Hepatocyte (in vitro differentiated cells): ENCODE measurements at regions not wholly inside any gene's neighbourhood (a gene's known extent, or its start where the extent isn't known, plus 50 kb on each side); places are given as distances from the start of the nearest gene placed in this dataset.
"Not testable (repeated sequence)": the region's sequence is repeated elsewhere in the genome, so short reads cannot be mapped to it uniquely, and the experiment has no call there.

Source experiments
- DNase-seq: peaks from one replicate; pipeline ENCODE4 v3.0.0-alpha.2; 2016; ENCODE audit warnings: low spot score
- H2AFZ ChIP-seq: fragments of 200-600 bp; sonication (generic); 2 replicates; pipeline ENCODE4 v1.6.0; 2016; ENCODE audit warnings: antibody characterized with exemption, mild to moderate bottlenecking
- H3K27ac ChIP-seq: fragments of 200-600 bp; sonication (generic); 2 replicates; pipeline ENCODE4 v1.5.1; 2016; ENCODE audit warnings: mild to moderate bottlenecking
- H3K27me3 ChIP-seq: fragments of 200-600 bp; sonication (generic); 2 replicates; pipeline ENCODE4 v1.6.1; 2016
- H3K36me3 ChIP-seq: fragments of 200-600 bp; sonication (generic); replicated peaks from 2 replicates; pipeline ENCODE4 v1.5.1; 2016; ENCODE audit warnings: low read depth; ENCODE audit not compliant: insufficient read depth
- H3K4me1 ChIP-seq: fragments of 200-600 bp; sonication (generic); 2 replicates; pipeline ENCODE4 v1.5.1; 2016; ENCODE audit warnings: mild to moderate bottlenecking, moderate library complexity; ENCODE audit not compliant: insufficient read depth
- H3K4me2 ChIP-seq: fragments of 200-600 bp; sonication (generic); 2 replicates; pipeline ENCODE4 v1.6.0; 2016
- H3K4me3 ChIP-seq: fragments of 200-600 bp; sonication (generic); 2 replicates; pipeline ENCODE4 v1.5.1; 2016; ENCODE audit warnings: mild to moderate bottlenecking
- H3K79me2 ChIP-seq: fragments of 200-600 bp; sonication (generic); 2 replicates; pipeline ENCODE4 v1.6.0; 2017; ENCODE audit warnings: mild to moderate bottlenecking
- H3K9me2 ChIP-seq: fragments of 200-600 bp; sonication (generic); replicated peaks from 2 replicates; pipeline ENCODE4 v1.6.0; 2017; ENCODE audit warnings: mild to moderate bottlenecking; ENCODE audit not compliant: insufficient read depth
- H3K9me3 ChIP-seq: fragments of 200-600 bp; sonication (generic); 2 replicates; pipeline ENCODE4 v1.5.1; 2016; ENCODE audit warnings: low read depth, mild to moderate bottlenecking
- H4K20me1 ChIP-seq: fragments of 200-600 bp; sonication (generic); 2 replicates; pipeline ENCODE4 v1.6.0; 2016; ENCODE audit warnings: mild to moderate bottlenecking; ENCODE audit not compliant: insufficient read depth, poor library complexity, severe bottlenecking
- CTCF ChIP-seq: fragments of 200-600 bp; sonication (generic); IDR thresholded peaks from 2 replicates; pipeline ENCODE4 v1.5.1; 2016; ENCODE audit warnings: antibody characterized with exemption, mild to moderate bottlenecking; ENCODE audit not compliant: poor library complexity
- EZH2 ChIP-seq: fragments of 200-600 bp; sonication (generic); IDR thresholded peaks from 2 replicates; pipeline ENCODE4 v1.6.1; 2016; ENCODE audit warnings: antibody characterized with exemption, mild to moderate bottlenecking, borderline replicate concordance
- EZH2phosphoT487 ChIP-seq: fragments of 200-600 bp; sonication (generic); IDR thresholded peaks from one replicate; pipeline ENCODE4 v1.6.1; 2018; ENCODE audit warnings: antibody characterized with exemption, mild to moderate bottlenecking, low read depth, moderate library complexity; ENCODE audit not compliant: unreplicated experiment, severe bottlenecking
- WGBS: methylation state at CpG from one replicate; pipeline ENCODE4 v1.1.6; 2016; ENCODE audit warnings: low lambda C conversion rate; ENCODE audit errors: missing lambda C conversion rate; 5-methylcytosine and 5-hydroxymethylcytosine counted together

- TF ChIP-seq CTCF (no peak), EZH2 (no peak), EZH2phosphoT487 (no peak)
- peaks cover 5% of the 10 kb centered on the region for H3K4me1 ChIP-seq
- no peaks in the 10 kb centered on the region for H3K36me3 ChIP-seq
- no peaks in the 10 kb centered on the region for H3K9me3 ChIP-seq
- H3K79me2 ChIP-seq: no peaks in the 10 kb centered on the region
- no peaks in the 10 kb centered on the region for H4K20me1 ChIP-seq
- no peak overlapping the region for H3K4me2 ChIP-seq
- no peak overlapping the region for H2AFZ ChIP-seq
- no peak overlapping the region for H3K27ac ChIP-seq
- DNase-seq: no peak
- no peaks in the 10 kb centered on the region for H3K27me3 ChIP-seq
- H3K4me3 ChIP-seq: no peak overlapping the region
- H3K9me2 ChIP-seq: no peaks in the 10 kb centered on the region
- WGBS: 32% methylated on average over 2 of the region's 2 CpGs
Observed at GRCh38 chr13:76668141-76668540, 218.1 kb downstream of the KCTD12 start.

GRCh38 chr13:76667551-76667950 is 218.7 kb downstream of the KCTD12 start:
- H3K36me3 ChIP-seq: no peaks in the 10 kb centered on the region
- DNase-seq: peak; percentile 27
- H3K4me1 ChIP-seq: peaks cover 5% of the 10 kb centered on the region
- H3K4me2 ChIP-seq: no peak overlapping the region
- no peaks in the 10 kb centered on the region for H3K9me3 ChIP-seq
- no peak overlapping the region for H3K27ac ChIP-seq
- H3K4me3 ChIP-seq: no peak overlapping the region
- no peaks in the 10 kb centered on the region for H3K27me3 ChIP-seq
- TF ChIP-seq EZH2phosphoT487 (no peak), CTCF (peak; percentile 35)
- H3K79me2 ChIP-seq: no peaks in the 10 kb centered on the region
- no peaks in the 10 kb centered on the region for H3K9me2 ChIP-seq
- H2AFZ ChIP-seq: no peak overlapping the region
- no peaks in the 10 kb centered on the region for H4K20me1 ChIP-seq

- DNase-seq: no peak
- Histone ChIP-seq H3K4me3 (no peak overlapping the region), H3K36me3 (no peaks in the 10 kb centered on the region), H3K27ac (no peak overlapping the region), H3K9me3 (no peaks in the 10 kb centered on the region), H3K27me3 (no peaks in the 10 kb centered on the region), H3K9me2 (no peaks in the 10 kb centered on the region), H3K79me2 (no peaks in the 10 kb centered on the region), H3K4me1 (peaks cover 5% of the 10 kb centered on the region), H3K4me2 (no peak overlapping the region), H4K20me1 (no peaks in the 10 kb centered on the region), H2AFZ (no peak overlapping the region)
- 73% methylated on average over 4 of the region's 4 CpGs for WGBS
- TF ChIP-seq EZH2: no peak
- no peak for TF ChIP-seq EZH2phosphoT487
- no peak for TF ChIP-seq CTCF
Observed at GRCh38 chr13:76663592-76664335, 222.4 kb downstream of the KCTD12 start.

GRCh38 chr13:76659074-76659473 is 227.1 kb downstream of the KCTD12 start:
- not testable (repeated sequence) for H3K4me3 ChIP-seq, H3K27me3 ChIP-seq, H4K20me1 ChIP-seq, DNase-seq, H3K36me3 ChIP-seq, H2AFZ ChIP-seq, H3K79me2 ChIP-seq, H3K27ac ChIP-seq, H3K4me2 ChIP-seq, H3K9me2 ChIP-seq, H3K4me1 ChIP-seq, H3K9me3 ChIP-seq
- WGBS: 92% methylated on average over 7 of the region's 7 CpGs
